Neural cell (in vitro differentiated cells): ENCODE measurements at regions not wholly inside any gene's neighbourhood (a gene's known extent, or its start where the extent isn't known, plus 50 kb on each side); places are given as distances from the start of the nearest gene placed in this dataset.

Experiments used
- H2AFZ ChIP-seq: fragments of 200-600, 300-800 bp; sonication (generic), shearing (Covaris generic); 2 replicates; pipeline ENCODE4 v1.6.0; 2014; ENCODE audit warnings: low read depth, mild to moderate bottlenecking, antibody characterized with exemption, low read length, moderate library complexity
- H3F3A ChIP-seq: fragments of 200-600 bp; shearing (Covaris generic); 2 replicates; pipeline ENCODE4 v1.6.1; 2016; ENCODE audit warnings: mild to moderate bottlenecking, moderate library complexity, mixed read lengths, antibody characterized with exemption, low read length; ENCODE audit not compliant: insufficient read depth, poor library complexity, severe bottlenecking
- H3K27ac ChIP-seq: fragments of 200-600, 300-800 bp; sonication (generic), shearing (Covaris generic); 2 replicates; pipeline ENCODE4 v1.5.1; 2014; ENCODE audit warnings: mild to moderate bottlenecking, low read length, moderate library complexity
- H3K27me3 ChIP-seq: fragments of 300-800, 200-600 bp; sonication (generic), shearing (Covaris generic); 2 replicates; pipeline ENCODE4 v1.6.0; 2014; ENCODE audit warnings: mild to moderate bottlenecking, low read depth, low read length, moderate library complexity; ENCODE audit not compliant: insufficient read depth
- H3K36me3 ChIP-seq: fragments of 300-800, 200-600 bp; sonication (generic), shearing (Covaris generic); 2 replicates; pipeline ENCODE4 v1.5.1; 2014; ENCODE audit warnings: mild to moderate bottlenecking, antibody characterized with exemption, low read length, moderate library complexity; ENCODE audit not compliant: insufficient read depth
- H3K4me2 ChIP-seq: fragments of 300-800, 200-600 bp; sonication (generic), shearing (Covaris generic); 2 replicates; pipeline ENCODE4 v1.6.0; 2014; ENCODE audit warnings: mild to moderate bottlenecking, low read length
- H3K4me3 ChIP-seq: fragments of 300-800, 200-600 bp; sonication (generic), shearing (Covaris generic); 2 replicates; pipeline ENCODE4 v1.5.1; 2014; ENCODE audit warnings: mild to moderate bottlenecking, low read length, moderate library complexity
- H3K79me2 ChIP-seq: fragments of 200-600 bp; shearing (Covaris generic); replicated peaks from 2 replicates; pipeline ENCODE4 v1.6.0; 2014; ENCODE audit warnings: mild to moderate bottlenecking, low read length, moderate library complexity; ENCODE audit not compliant: insufficient read depth
- H3K9ac ChIP-seq: fragments of 300-800, 200-600 bp; sonication (generic), shearing (Covaris generic); 2 replicates; pipeline ENCODE4 v1.6.1; 2016; ENCODE audit warnings: mild to moderate bottlenecking, low read length, mixed read lengths
- H3K9me2 ChIP-seq: fragments of 200-600 bp; shearing (Covaris generic); 2 replicates; pipeline ENCODE4 v1.6.1; 2016; ENCODE audit warnings: mild to moderate bottlenecking, low read length, mixed read lengths; ENCODE audit not compliant: insufficient read depth
- H3K9me3 ChIP-seq: fragments of 200-600, 300-800 bp; sonication (generic), shearing (Covaris generic); 2 replicates; pipeline ENCODE4 v1.6.1; 2016; ENCODE audit warnings: mild to moderate bottlenecking, mixed run types, low read length, moderate library complexity, mixed read lengths
- H4K20me1 ChIP-seq: fragments of 200-600 bp; shearing (Covaris generic); 2 replicates; pipeline ENCODE4 v1.6.1; 2016; ENCODE audit warnings: mild to moderate bottlenecking, mixed run types; ENCODE audit not compliant: insufficient read depth
- EP300 ChIP-seq: fragments of 450-650 bp; conservative IDR thresholded peaks from 2 replicates; pipeline ENCODE4 v1.6.1; 2014; ENCODE audit warnings: antibody characterized with exemption, mild to moderate bottlenecking, moderate library complexity; ENCODE audit not compliant: poor library complexity, severe bottlenecking
- EZH2 ChIP-seq: fragments of 200-600, 300-800 bp; shearing (Covaris generic), sonication (generic); IDR thresholded peaks from 2 replicates; pipeline ENCODE4 v1.6.1; 2014; ENCODE audit warnings: antibody characterized with exemption, low read length, borderline replicate concordance, mild to moderate bottlenecking; ENCODE audit not compliant: insufficient read depth, poor library complexity, severe bottlenecking
- MXI1 ChIP-seq: fragments of 450-650 bp; conservative IDR thresholded peaks from 2 replicates; pipeline ENCODE4 v1.6.1; 2014; ENCODE audit warnings: antibody characterized with exemption, mild to moderate bottlenecking; ENCODE audit not compliant: poor library complexity, severe bottlenecking
- POLR2AphosphoS5 ChIP-seq: IDR thresholded peaks from 2 replicates; pipeline ENCODE4 v1.6.1; 2012
- RAD21 ChIP-seq: fragments of 450-650 bp; conservative IDR thresholded peaks from 2 replicates; pipeline ENCODE4 v1.6.1; 2014; ENCODE audit warnings: antibody characterized with exemption, mild to moderate bottlenecking, moderate library complexity
- REST ChIP-seq: IDR thresholded peaks from 2 replicates; pipeline ENCODE4 v1.6.1; 2012; ENCODE audit warnings: borderline replicate concordance
- SMC3 ChIP-seq: fragments of 450-650 bp; conservative IDR thresholded peaks from 2 replicates; pipeline ENCODE4 v1.6.1; 2014; ENCODE audit warnings: antibody characterized with exemption, mild to moderate bottlenecking, moderate library complexity; ENCODE audit not compliant: poor library complexity
- TAF1 ChIP-seq: IDR thresholded peaks from 2 replicates; pipeline ENCODE4 v1.6.1; 2012; ENCODE audit warnings: low read depth
- TF ChIP-seq, protein P1 (sequence below): fragments of 450-650 bp; IDR thresholded peaks from 2 replicates; pipeline ENCODE4 v1.5.1; 2014; ENCODE audit warnings: antibody characterized with exemption, mild to moderate bottlenecking, moderate library complexity; ENCODE audit not compliant: poor library complexity, severe bottlenecking

GRCh38 chr12:91766454-91766853 is 379.2 kb downstream of the BTG1 start:
- H3K79me2 ChIP-seq: no peaks in the 10 kb centered on the region
- no peaks in the 10 kb centered on the region for H3K27me3 ChIP-seq
- H3K36me3 ChIP-seq: no peaks in the 10 kb centered on the region
- H3K9me3 ChIP-seq: no peaks in the 10 kb centered on the region
- no peak overlapping the region for H3K4me2 ChIP-seq
- H3K9me2 ChIP-seq: no peaks in the 10 kb centered on the region
- H4K20me1 ChIP-seq: no peaks in the 10 kb centered on the region
- H3F3A ChIP-seq: no peaks in the 10 kb centered on the region
- TF ChIP-seq MXI1 (no peak), SMC3 (no peak), POLR2AphosphoS5 (no peak), EP300 (no peak), EZH2 (no peak), TAF1 (no peak), RAD21 (no peak), REST (no peak)
- TF ChIP-seq, protein P1, sequence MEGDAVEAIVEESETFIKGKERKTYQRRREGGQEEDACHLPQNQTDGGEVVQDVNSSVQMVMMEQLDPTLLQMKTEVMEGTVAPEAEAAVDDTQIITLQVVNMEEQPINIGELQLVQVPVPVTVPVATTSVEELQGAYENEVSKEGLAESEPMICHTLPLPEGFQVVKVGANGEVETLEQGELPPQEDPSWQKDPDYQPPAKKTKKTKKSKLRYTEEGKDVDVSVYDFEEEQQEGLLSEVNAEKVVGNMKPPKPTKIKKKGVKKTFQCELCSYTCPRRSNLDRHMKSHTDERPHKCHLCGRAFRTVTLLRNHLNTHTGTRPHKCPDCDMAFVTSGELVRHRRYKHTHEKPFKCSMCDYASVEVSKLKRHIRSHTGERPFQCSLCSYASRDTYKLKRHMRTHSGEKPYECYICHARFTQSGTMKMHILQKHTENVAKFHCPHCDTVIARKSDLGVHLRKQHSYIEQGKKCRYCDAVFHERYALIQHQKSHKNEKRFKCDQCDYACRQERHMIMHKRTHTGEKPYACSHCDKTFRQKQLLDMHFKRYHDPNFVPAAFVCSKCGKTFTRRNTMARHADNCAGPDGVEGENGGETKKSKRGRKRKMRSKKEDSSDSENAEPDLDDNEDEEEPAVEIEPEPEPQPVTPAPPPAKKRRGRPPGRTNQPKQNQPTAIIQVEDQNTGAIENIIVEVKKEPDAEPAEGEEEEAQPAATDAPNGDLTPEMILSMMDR: no peak
- H3K9ac ChIP-seq: no peak overlapping the region
- H2AFZ ChIP-seq: no peak overlapping the region
- H3K27ac ChIP-seq: no peak overlapping the region
- H3K4me3 ChIP-seq: no peak overlapping the region

DNA sequence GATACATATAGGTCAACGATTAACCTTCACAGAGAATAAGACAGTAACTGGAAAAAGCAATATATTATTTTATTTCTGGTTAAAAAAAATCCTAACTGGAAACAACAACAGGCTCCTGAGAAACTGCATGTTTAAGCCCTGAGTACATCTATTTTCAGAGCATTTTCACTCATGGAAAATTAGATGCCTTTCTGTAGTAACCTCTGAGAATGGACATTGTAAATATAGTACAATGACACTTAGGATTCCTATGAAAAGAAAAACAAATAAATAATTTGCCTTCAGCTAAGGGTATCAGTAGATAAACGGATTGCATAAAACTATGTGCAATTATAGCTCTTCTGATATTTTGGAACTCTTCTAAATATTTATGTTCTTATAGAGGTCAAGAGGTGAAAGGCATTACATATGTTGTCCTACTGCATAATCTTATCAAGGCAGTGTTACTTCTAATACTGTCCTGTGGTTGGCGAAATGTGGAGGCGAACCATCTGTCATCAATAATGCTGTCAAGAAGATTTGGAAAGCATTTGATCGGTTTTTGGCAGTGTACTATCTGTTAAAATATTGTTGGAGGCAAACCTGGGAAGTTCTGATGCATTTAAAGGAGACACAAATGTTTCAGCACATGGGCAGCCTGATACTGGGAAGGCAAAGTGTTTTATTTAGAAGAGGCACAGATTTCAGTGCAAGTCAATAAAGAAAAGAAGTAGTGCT is 381.8 kb downstream of the BTG1 start:
- no peak overlapping the region for H3K9ac ChIP-seq
- no peaks in the 10 kb centered on the region for H3K9me2 ChIP-seq
- H3K79me2 ChIP-seq: no peaks in the 10 kb centered on the region
- H2AFZ ChIP-seq: no peak overlapping the region
- no peak overlapping the region for H3K4me2 ChIP-seq
- no peaks in the 10 kb centered on the region for H3K9me3 ChIP-seq
- H3K4me3 ChIP-seq: no peak overlapping the region
- no peak overlapping the region for H3K27ac ChIP-seq
- no peaks in the 10 kb centered on the region for H3K27me3 ChIP-seq
- H3F3A ChIP-seq: no peaks in the 10 kb centered on the region
- H4K20me1 ChIP-seq: no peaks in the 10 kb centered on the region
- TF ChIP-seq REST (no peak), EZH2 (no peak), MXI1 (no peak), EP300 (no peak), RAD21 (no peak), POLR2AphosphoS5 (no peak), SMC3 (no peak), TAF1 (no peak)
- TF ChIP-seq, protein P1: no peak
- H3K36me3 ChIP-seq: no peaks in the 10 kb centered on the region
